IMR-90 (cell line): ENCODE measurements at regions not wholly inside any gene's neighbourhood (a gene's known extent, or its start where the extent isn't known, plus 50 kb on each side); places are given as distances from the start of the nearest gene placed in this dataset.
"Not testable (repeated sequence)": the region's sequence is repeated elsewhere in the genome, so short reads cannot be mapped to it uniquely, and the experiment has no call there.

Experiments used
- ATAC-seq: fragments of 200-7000 bp; cut with Tn5 transposase; 2 replicates; pipeline ENCODE4 v1.9.1; 2020; ENCODE audit warnings: low read depth, mild to moderate bottlenecking, moderate library complexity
- BruUV-seq: library from RNA; stranded (reverse); fragments of 400-500 nt; replicated peaks from 2 replicates; lab custom pipeline; 2021; lab: Mats Ljungman, UMichigan
- CTCF ChIA-PET: fragments of 300-600 bp; formaldehyde crosslinking; extraction: SDS; loops from one replicate; lab custom pipeline; 2021; ENCODE audit warnings: antibody characterized with exemption; lab: Yijun Ruan, JAX
- POLR2A ChIA-PET: fragments of 300-600 bp; sonication (Branson Sonifier 250); formaldehyde crosslinking; loops from one replicate; lab custom pipeline; 2022; ENCODE audit warnings: antibody characterized with exemption; ENCODE audit not compliant: unreplicated experiment; lab: Charles Lee
- DNase-seq: peaks from one replicate; pipeline ENCODE4 v3.0.0; 2013
- H2AFZ ChIP-seq: replicated peaks from 2 replicates; pipeline ENCODE3; 2013; ENCODE audit warnings: low read length, mild to moderate bottlenecking; ENCODE audit not compliant: poor library complexity
- H2AK5ac ChIP-seq: 2 replicates; pipeline ENCODE4 v1.6.1; 2013; ENCODE audit warnings: low read depth, low read length, inconsistent platforms
- H2AK9ac ChIP-seq: replicated peaks from 2 replicates; pipeline ENCODE3; 2013; ENCODE audit warnings: mild to moderate bottlenecking, low read depth, low read length, moderate library complexity; ENCODE audit not compliant: poor library complexity
- H2BK120ac ChIP-seq: 2 replicates; pipeline ENCODE4 v1.6.1; 2013; ENCODE audit warnings: low read depth, low read length, inconsistent platforms
- H2BK15ac ChIP-seq: 3 replicates; pipeline ENCODE4 v1.6.1; 2013; ENCODE audit warnings: low read depth, low read length, inconsistent platforms
- H2BK20ac ChIP-seq: 2 replicates; pipeline ENCODE4 v1.6.1; 2013; ENCODE audit warnings: low read depth, mild to moderate bottlenecking, inconsistent platforms, low read length, moderate library complexity
- H2BK5ac ChIP-seq: 2 replicates; pipeline ENCODE4 v1.6.1; 2013; ENCODE audit warnings: mild to moderate bottlenecking, low read depth, low read length, inconsistent platforms; ENCODE audit not compliant: poor library complexity, severe bottlenecking
- H3K14ac ChIP-seq: replicated peaks from 2 replicates; pipeline ENCODE4 v1.6.1; 2013; ENCODE audit warnings: low read depth, low read length, inconsistent platforms
- H3K18ac ChIP-seq: 2 replicates; pipeline ENCODE4 v1.6.1; 2013; ENCODE audit warnings: low read depth, low read length, control low read depth
- H3K23ac ChIP-seq: 2 replicates; pipeline ENCODE4 v1.6.1; 2013; ENCODE audit warnings: low read depth, low read length, inconsistent platforms
- H3K27ac ChIP-seq: 2 replicates; pipeline ENCODE4 v1.5.1; 2013; ENCODE audit warnings: mild to moderate bottlenecking, control low read depth, low read length; ENCODE audit not compliant: insufficient read depth
- H3K27me3 ChIP-seq: 2 replicates; pipeline ENCODE4 v1.6.1; 2013; ENCODE audit warnings: low read length; ENCODE audit not compliant: control insufficient read depth, insufficient read depth
- H3K36me3 ChIP-seq: 2 replicates; pipeline ENCODE4 v1.6.1; 2013; ENCODE audit warnings: low read length, mixed read lengths; ENCODE audit not compliant: control insufficient read depth, insufficient read depth
- H3K4ac ChIP-seq: 2 replicates; pipeline ENCODE4 v1.6.1; 2013; ENCODE audit warnings: low read depth, low read length, inconsistent platforms
- H3K4me1 ChIP-seq: 2 replicates; pipeline ENCODE4 v1.6.1; 2013; ENCODE audit warnings: low read length, mixed read lengths; ENCODE audit not compliant: control insufficient read depth, insufficient read depth
- H3K4me2 ChIP-seq: 2 replicates; pipeline ENCODE4 v1.6.1; 2013; ENCODE audit warnings: low read depth, mild to moderate bottlenecking, control low read depth, low read length, moderate library complexity
- H3K4me3 ChIP-seq: 2 replicates; pipeline ENCODE4 v1.5.1; 2013; ENCODE audit warnings: low read depth, mild to moderate bottlenecking, control low read depth, low read length, moderate library complexity; ENCODE audit not compliant: insufficient read depth
- H3K56ac ChIP-seq: 2 replicates; pipeline ENCODE4 v1.6.1; 2013; ENCODE audit warnings: low read length, inconsistent platforms; ENCODE audit not compliant: insufficient read depth; ENCODE audit errors: extremely low read depth
- H3K79me1 ChIP-seq, 2 experiments: 2 replicates each; pipeline ENCODE4 v1.6.1; 2013; ENCODE audit warnings: low read length in 2 of 2, inconsistent platforms in 1 of 2, low read depth in 1 of 2
- H3K9ac ChIP-seq: 2 replicates; pipeline ENCODE4 v1.6.1; 2013; ENCODE audit warnings: low read depth, low read length, control low read depth
- H3K9me1 ChIP-seq: 2 replicates; pipeline ENCODE4 v1.6.1; 2013; ENCODE audit warnings: low read length, inconsistent platforms; ENCODE audit not compliant: insufficient read depth
- H3K9me3 ChIP-seq: 2 replicates; pipeline ENCODE4 v1.6.1; 2013; ENCODE audit warnings: low read length; ENCODE audit not compliant: control insufficient read depth, insufficient read depth
- H4K20me1 ChIP-seq: 2 replicates; pipeline ENCODE4 v1.6.1; 2013; ENCODE audit warnings: low read length, inconsistent platforms; ENCODE audit not compliant: insufficient read depth
- H4K5ac ChIP-seq: 2 replicates; pipeline ENCODE4 v1.6.1; 2013; ENCODE audit warnings: mild to moderate bottlenecking, low read depth, low read length, control low read depth
- H4K8ac ChIP-seq, 2 experiments: 2 replicates each; pipeline ENCODE4 v1.6.1; 2013; ENCODE audit warnings: low read depth in 2 of 2, low read length in 2 of 2, control low read depth in 1 of 2, inconsistent platforms in 1 of 2
- H4K91ac ChIP-seq: 2 replicates; pipeline ENCODE4 v1.6.1; 2013; ENCODE audit warnings: low read depth, low read length, inconsistent platforms; ENCODE audit not compliant: insufficient read depth
- WGBS, 2 experiments: methylation state at CpG; one replicate each; pipeline versions ENCODE4 v1.1.5 to v1.1.7; 2013; ENCODE audit warnings: missing lambda C conversion rate in 2 of 2; ENCODE audit not compliant: insufficient read length in 1 of 2; ENCODE audit errors: extremely low coverage in 2 of 2; 5-methylcytosine and 5-hydroxymethylcytosine counted together
- dilution Hi-C: fragments of 300-500 bp; cut with HindIII; formaldehyde crosslinking; loops from one replicate; pipeline ENCODE4 v1.14.3; 2018; ENCODE audit warnings: low sequenced_read_pairs; ENCODE audit not compliant: unreplicated experiment
- in situ Hi-C: fragments of 300-500 bp; cut with MboI; formaldehyde crosslinking; loops from 3 replicates; pipeline ENCODE4 v1.14.3; 2019; ENCODE audit warnings: low sequenced_read_pairs, inconsistent platforms, mixed read lengths
- intact Hi-C: fragments of 100-400 bp; cut with micrococcal nuclease; formaldehyde crosslinking; loops from 2 replicates; pipeline ENCODE4 v1.10.0; 2022

- H3K27me3 ChIP-seq: peaks cover 11% of the 10 kb centered on the region
- DNase-seq, H3K4me3 ChIP-seq, H2BK20ac ChIP-seq, H3K56ac ChIP-seq, H2BK120ac ChIP-seq, H2BK15ac ChIP-seq, H2AFZ ChIP-seq, BruUV-seq, H3K23ac ChIP-seq, H3K14ac ChIP-seq, H4K8ac ChIP-seq, H4K20me1 ChIP-seq, H3K4me2 ChIP-seq, H3K79me1 ChIP-seq, H3K36me3 ChIP-seq, in situ Hi-C loops, dilution Hi-C loops, H3K9me3 ChIP-seq, H3K9ac ChIP-seq, H3K4ac ChIP-seq, intact Hi-C loops, H3K4me1 ChIP-seq, H2AK9ac ChIP-seq, ATAC-seq, H3K27ac ChIP-seq, H3K9me1 ChIP-seq, H4K5ac ChIP-seq, H3K18ac ChIP-seq, H4K91ac ChIP-seq, H2BK5ac ChIP-seq, POLR2A ChIA-PET, H2AK5ac ChIP-seq: not testable (repeated sequence)
- WGBS, 2 experiments: no CpG with 5 or more reads among the region's 19 CpGs
- CTCF ChIA-PET: interaction anchor here (0.6 kb wide), 1 partner anchor 47 kb away, joined by 3 read pairs; no protein-coding TSS in a partner anchor
These were observed 57.2 kb upstream of the KRTAP5-11 start for GRCh38 chr11:71639916-71640315.

GRCh38 chr11:71647078-71647477, 64.4 kb upstream of the KRTAP5-11 start:
- DNase-seq, H3K4me2 ChIP-seq, H3K4me1 ChIP-seq, H3K79me1 ChIP-seq, CTCF ChIA-PET, BruUV-seq, H3K9me3 ChIP-seq, H3K9ac ChIP-seq, H3K4me3 ChIP-seq, H2BK5ac ChIP-seq, H3K18ac ChIP-seq, H3K36me3 ChIP-seq, H4K20me1 ChIP-seq, H3K14ac ChIP-seq, ATAC-seq, H2BK120ac ChIP-seq, in situ Hi-C loops, H3K27ac ChIP-seq, H3K27me3 ChIP-seq, H2AK5ac ChIP-seq, H4K91ac ChIP-seq, dilution Hi-C loops, H2BK20ac ChIP-seq, H2AK9ac ChIP-seq, H4K5ac ChIP-seq, H3K23ac ChIP-seq, H3K56ac ChIP-seq, intact Hi-C loops, H4K8ac ChIP-seq, H3K4ac ChIP-seq, H2BK15ac ChIP-seq, POLR2A ChIA-PET, H3K9me1 ChIP-seq, H2AFZ ChIP-seq: not testable (repeated sequence)
- WGBS, 2 experiments: no CpG with 5 or more reads among the region's 5 CpGs
